Memory B cell (primary cell): ENCODE measurements at regions not wholly inside any gene's neighbourhood (a gene's known extent, or its start where the extent isn't known, plus 50 kb on each side); places are given as distances from the start of the nearest gene placed in this dataset.
"Not testable (repeated sequence)": the region's sequence is repeated elsewhere in the genome, so short reads cannot be mapped to it uniquely, and the experiment has no call there.

Experiments
- ATAC-seq: fragments of 150-1000 bp; cut with Tn5 transposase; 2 replicates; pipeline ENCODE4 v1.10.0; 2021; ENCODE audit warnings: low read depth, mild to moderate bottlenecking, moderate library complexity
- DNase-seq, 2 donors: peaks; one replicate each; pipeline ENCODE4 v3.0.0; 2022; ENCODE audit warnings: low spot score in 2 of 2
- H3K27ac Mint-ChIP-seq: one replicate; pipeline ENCODE4 v1.8.0; 2022; ENCODE audit warnings: mild to moderate bottlenecking, moderate library complexity, mixed read lengths
- H3K27me3 Mint-ChIP-seq: one replicate; pipeline ENCODE4 v1.8.0; 2022; ENCODE audit warnings: mixed read lengths
- H3K36me3 Mint-ChIP-seq: one replicate; pipeline ENCODE4 v1.8.0; 2022; ENCODE audit warnings: mild to moderate bottlenecking, mixed read lengths
- H3K4me1 Mint-ChIP-seq: one replicate; pipeline ENCODE4 v1.8.0; 2022; ENCODE audit warnings: mixed read lengths
- H3K4me3 Mint-ChIP-seq: one replicate; pipeline ENCODE4 v1.8.0; 2022; ENCODE audit warnings: mild to moderate bottlenecking, moderate library complexity, mixed read lengths
- H3K9me3 Mint-ChIP-seq: one replicate; pipeline ENCODE4 v1.8.0; 2022; ENCODE audit warnings: mixed read lengths

DNA sequence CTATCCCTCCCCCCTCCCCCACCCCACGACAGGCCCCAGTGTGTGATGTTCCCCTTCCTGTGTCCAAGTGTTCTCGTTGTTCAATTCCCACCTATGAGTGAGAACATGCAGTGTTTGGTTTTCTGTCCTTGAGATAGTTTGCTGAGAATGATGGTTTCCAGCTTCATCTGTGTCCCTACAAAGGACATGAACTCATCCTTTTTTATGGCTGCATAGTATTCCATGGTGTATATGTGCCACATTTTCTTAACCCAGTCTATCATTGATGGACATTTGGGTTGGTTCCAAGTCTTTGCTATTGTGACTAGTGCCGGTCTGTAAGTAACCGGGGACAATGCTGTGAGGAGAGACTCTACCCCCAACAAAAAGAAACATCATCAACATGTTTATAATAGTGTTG is 217.2 kb downstream of the SEC23IP start:
- ATAC-seq, H3K9me3 Mint-ChIP-seq, H3K4me1 Mint-ChIP-seq, H3K27ac Mint-ChIP-seq, H3K36me3 Mint-ChIP-seq, DNase-seq, H3K27me3 Mint-ChIP-seq, H3K4me3 Mint-ChIP-seq: not testable (repeated sequence)

DNA sequence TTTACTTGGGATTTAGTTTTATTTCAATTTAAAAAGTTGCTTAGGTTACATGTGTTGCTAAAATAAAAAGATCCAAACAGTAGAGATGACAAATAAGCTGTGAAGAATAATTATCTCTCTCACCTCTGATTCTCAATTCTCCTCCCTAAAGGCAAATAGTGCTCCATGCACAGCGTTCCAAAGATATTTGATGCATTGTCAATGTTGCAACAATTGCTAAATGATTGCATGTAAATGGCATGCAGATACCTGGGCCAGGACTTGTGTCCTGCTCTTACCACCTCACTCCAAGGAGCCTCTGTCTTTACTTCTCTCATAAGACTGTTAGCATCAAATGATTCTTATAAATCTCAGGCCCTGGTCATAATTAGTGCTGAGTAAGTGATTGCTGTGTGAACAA is 217.7 kb downstream of the SEC23IP start:
- H3K27ac Mint-ChIP-seq, result no peak overlapping the region
- no peaks in the 10 kb centered on the region for H3K9me3 Mint-ChIP-seq
- ATAC-seq (no peak), DNase-seq (no peak)
- H3K4me3 Mint-ChIP-seq, result no peak overlapping the region
- peaks cover 8% of the 10 kb centered on the region for H3K27me3 Mint-ChIP-seq
- H3K4me1 Mint-ChIP-seq, result no peaks in the 10 kb centered on the region
- H3K36me3 Mint-ChIP-seq, result no peaks in the 10 kb centered on the region

DNA sequence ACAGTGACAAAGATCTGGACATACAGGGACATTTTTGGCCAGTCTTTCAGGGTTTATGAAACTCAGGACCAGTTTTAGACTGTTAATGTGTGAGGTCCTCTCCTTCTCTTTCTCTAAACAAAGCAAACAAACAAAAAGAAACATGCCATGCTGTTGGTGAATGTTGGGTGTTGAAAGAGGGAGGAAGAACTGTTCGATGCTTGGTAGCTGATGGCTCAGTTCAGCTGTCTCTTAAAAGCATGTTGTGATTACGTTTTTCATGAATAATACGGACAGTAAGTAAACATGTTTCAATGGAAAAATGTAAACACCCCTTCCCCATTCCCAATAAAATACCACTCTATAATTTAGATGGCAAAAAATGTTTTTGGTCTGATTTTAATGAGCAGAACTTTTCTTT is 219.1 kb downstream of the SEC23IP start:
- H3K27me3 Mint-ChIP-seq, result peaks cover 8% of the 10 kb centered on the region
- no peaks in the 10 kb centered on the region for H3K36me3 Mint-ChIP-seq
- DNase-seq (no peak), ATAC-seq (no peak)
- no peaks in the 10 kb centered on the region for H3K9me3 Mint-ChIP-seq
- no peak overlapping the region for H3K4me3 Mint-ChIP-seq
- no peak overlapping the region for H3K27ac Mint-ChIP-seq
- no peaks in the 10 kb centered on the region for H3K4me1 Mint-ChIP-seq

DNA sequence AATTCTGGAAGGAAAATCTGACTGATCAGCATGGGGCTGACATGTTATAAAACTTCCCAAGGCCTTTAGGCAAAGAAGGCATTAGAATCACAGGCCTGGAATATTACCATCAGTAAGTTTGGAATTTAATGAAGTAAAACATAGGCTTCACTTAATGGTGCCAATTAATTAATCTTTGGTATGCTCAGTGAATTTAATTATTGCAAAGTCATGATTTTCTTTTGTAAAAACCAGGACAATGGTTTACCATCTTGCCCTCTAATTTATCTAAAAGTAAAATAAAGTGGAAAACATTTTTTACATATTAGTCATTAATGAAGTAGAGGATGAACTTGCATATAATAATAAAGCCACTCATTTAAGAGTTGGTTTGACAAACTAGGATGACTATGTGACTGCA is 220.3 kb downstream of the SEC23IP start:
- ATAC-seq (no peak), DNase-seq (no peak)
- Mint-ChIP-seq H3K36me3 (no peaks in the 10 kb centered on the region), H3K27ac (no peak overlapping the region), H3K4me3 (no peak overlapping the region), H3K4me1 (no peaks in the 10 kb centered on the region), H3K27me3 (peaks cover 8% of the 10 kb centered on the region), H3K9me3 (no peaks in the 10 kb centered on the region)

DNA sequence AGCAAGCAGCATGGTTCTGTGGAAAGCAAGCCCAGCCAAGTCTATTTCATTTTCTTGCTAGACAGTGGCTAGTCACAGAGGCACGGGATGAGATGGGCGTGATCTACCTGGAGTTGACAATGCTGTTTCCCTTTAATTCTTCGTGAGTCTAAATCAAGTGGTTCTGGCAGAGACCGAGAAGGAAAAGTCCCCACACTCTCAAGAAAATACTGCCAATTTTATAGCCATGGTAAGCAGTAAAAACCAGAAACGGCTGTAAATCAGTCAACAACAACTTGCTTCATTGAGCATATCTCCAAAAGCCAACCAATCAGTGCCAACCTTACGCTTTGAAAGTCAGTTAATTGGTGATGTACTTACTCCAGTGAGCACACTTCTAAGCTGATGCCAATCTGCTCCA is 223.4 kb downstream of the SEC23IP start:
- H3K4me1 Mint-ChIP-seq, result no peaks in the 10 kb centered on the region
- DNase-seq (no peak), ATAC-seq (no peak)
- no peak overlapping the region for H3K4me3 Mint-ChIP-seq
- H3K36me3 Mint-ChIP-seq, result no peaks in the 10 kb centered on the region
- H3K27me3 Mint-ChIP-seq, result peaks cover 11% of the 10 kb centered on the region
- no peak overlapping the region for H3K27ac Mint-ChIP-seq
- H3K9me3 Mint-ChIP-seq, result peaks cover 1% of the 10 kb centered on the region

DNA sequence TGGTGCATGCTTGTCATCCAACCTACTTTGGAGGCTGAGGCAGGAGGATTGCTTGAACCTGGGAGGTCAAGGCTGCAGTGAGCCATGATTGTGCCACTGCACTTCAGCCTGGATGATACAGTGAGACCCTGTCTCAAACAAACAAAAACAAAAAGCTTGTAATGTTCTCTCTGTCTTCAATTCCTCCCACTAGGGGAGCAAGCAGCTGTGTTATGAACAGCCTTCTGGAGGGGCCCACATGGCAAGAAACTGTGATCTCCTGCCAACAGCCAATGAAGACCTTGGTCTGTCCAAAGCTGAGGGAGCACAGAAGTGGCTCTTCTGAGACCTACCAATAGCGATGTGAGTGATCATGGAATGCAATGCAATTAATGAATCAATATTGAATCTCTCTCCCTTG is 229.2 kb downstream of the SEC23IP start:
- H3K4me1 Mint-ChIP-seq, result no peaks in the 10 kb centered on the region
- DNase-seq, result no peak
- ATAC-seq, result no peak
- H3K27ac Mint-ChIP-seq, result no peak overlapping the region
- H3K27me3 Mint-ChIP-seq, result peaks cover 6% of the 10 kb centered on the region
- H3K9me3 Mint-ChIP-seq, result peaks cover 4% of the 10 kb centered on the region
- no peaks in the 10 kb centered on the region for H3K36me3 Mint-ChIP-seq
- H3K4me3 Mint-ChIP-seq, result no peak overlapping the region

DNA sequence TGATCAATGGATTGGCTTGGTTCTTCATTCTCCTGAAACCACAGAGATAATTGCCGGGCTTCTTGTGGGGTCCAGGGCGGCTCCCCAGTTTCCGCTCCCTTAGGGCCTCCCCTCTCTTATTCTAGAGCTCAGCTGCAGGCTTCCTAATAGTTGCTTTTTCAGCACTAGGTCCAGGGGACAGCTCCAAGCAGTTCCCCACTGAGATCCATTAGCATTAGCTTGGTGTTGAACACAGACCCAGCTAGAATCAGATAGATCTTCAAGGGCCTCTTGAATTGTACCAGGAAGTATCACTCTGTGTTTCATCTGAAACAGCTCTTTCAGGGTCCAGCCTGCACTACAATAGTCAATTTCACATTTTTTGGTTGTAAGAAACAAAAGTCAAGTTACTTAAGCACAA is 238.7 kb downstream of the SEC23IP start:
- H3K27ac Mint-ChIP-seq, result no peak overlapping the region
- DNase-seq (no peak), ATAC-seq (no peak)
- peaks cover 10% of the 10 kb centered on the region for H3K27me3 Mint-ChIP-seq
- H3K36me3 Mint-ChIP-seq, result no peaks in the 10 kb centered on the region
- peaks cover 4% of the 10 kb centered on the region for H3K9me3 Mint-ChIP-seq
- no peaks in the 10 kb centered on the region for H3K4me1 Mint-ChIP-seq
- H3K4me3 Mint-ChIP-seq, result no peak overlapping the region

DNA sequence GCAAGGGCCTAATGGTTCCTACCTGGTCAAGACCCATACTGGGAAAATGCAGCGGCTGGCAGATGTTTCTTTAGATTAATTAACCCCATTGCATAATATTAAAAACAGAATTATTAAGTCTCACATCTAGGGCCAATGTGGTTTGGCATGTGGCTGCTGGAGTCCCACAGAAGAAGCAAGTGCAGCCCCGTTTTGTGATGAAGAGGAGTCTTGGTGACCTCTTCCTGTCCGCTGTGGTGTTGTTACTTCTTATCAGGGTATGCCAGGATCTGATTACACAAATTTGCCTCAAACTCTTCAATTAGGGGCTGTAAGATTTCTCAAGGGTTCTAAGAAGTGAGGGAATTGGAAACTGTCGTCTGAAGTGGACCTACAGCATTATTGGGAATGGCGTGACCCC is 240.3 kb downstream of the SEC23IP start:
- no peak for DNase-seq
- Mint-ChIP-seq H3K9me3 (peaks cover 1% of the 10 kb centered on the region), H3K4me3 (no peak overlapping the region), H3K27me3 (peaks cover 12% of the 10 kb centered on the region), H3K4me1 (no peaks in the 10 kb centered on the region), H3K27ac (no peak overlapping the region), H3K36me3 (no peaks in the 10 kb centered on the region)
- ATAC-seq, result no peak

DNA sequence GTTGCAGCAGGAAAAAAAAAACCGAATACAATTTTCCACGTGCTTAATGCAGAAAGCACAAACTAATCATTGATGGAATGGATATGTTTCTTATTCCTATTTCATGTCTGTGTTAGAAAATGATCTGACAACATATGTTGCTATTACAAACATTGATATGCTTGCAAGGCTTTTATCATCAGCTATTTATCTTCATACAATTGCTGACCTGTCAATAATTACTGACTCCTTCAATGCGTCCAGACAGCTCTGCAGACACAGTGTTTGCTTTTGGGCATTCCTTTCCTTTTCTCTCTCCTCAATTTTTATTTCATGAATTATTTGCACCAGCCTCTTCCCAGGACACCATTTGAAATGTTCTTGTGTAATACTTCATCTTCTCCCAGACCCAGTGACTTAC is 246.2 kb downstream of the SEC23IP start:
- no peaks in the 10 kb centered on the region for H3K36me3 Mint-ChIP-seq

DNA sequence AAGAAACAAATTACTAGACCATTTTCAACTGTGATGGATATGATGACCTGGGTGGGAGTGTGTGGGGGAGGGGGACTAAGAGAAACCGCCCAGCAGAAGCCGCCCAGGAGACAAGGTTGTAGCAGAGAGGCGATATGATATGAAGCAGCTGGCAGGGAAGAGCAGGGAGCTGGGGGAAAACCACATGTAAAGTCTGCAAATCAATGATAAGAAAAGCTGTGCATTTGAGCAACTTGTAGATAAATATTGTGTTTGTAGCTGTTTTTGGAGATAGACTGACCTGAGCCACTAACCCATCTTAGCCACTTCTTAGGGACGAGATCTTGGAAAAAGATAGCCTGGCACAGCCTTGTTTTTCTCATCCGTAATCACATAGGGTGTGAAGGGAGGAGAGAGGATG is 252.6 kb downstream of the SEC23IP start:
- no peak overlapping the region for H3K27ac Mint-ChIP-seq
- DNase-seq (no peak), ATAC-seq (no peak)
- H3K4me3 Mint-ChIP-seq, result no peak overlapping the region
- H3K4me1 Mint-ChIP-seq, result no peaks in the 10 kb centered on the region
- H3K27me3 Mint-ChIP-seq, result no peaks in the 10 kb centered on the region
- no peaks in the 10 kb centered on the region for H3K36me3 Mint-ChIP-seq
- H3K9me3 Mint-ChIP-seq, result no peaks in the 10 kb centered on the region

More for the DNA sequence above, 246.2 kb downstream of the SEC23IP start:
- no peak overlapping the region for H3K4me3 Mint-ChIP-seq
- DNase-seq (no peak), ATAC-seq (no peak)
- H3K27me3 Mint-ChIP-seq, result peaks cover 14% of the 10 kb centered on the region
- no peak overlapping the region for H3K27ac Mint-ChIP-seq
- H3K4me1 Mint-ChIP-seq, result no peaks in the 10 kb centered on the region
- no peaks in the 10 kb centered on the region for H3K9me3 Mint-ChIP-seq

DNA sequence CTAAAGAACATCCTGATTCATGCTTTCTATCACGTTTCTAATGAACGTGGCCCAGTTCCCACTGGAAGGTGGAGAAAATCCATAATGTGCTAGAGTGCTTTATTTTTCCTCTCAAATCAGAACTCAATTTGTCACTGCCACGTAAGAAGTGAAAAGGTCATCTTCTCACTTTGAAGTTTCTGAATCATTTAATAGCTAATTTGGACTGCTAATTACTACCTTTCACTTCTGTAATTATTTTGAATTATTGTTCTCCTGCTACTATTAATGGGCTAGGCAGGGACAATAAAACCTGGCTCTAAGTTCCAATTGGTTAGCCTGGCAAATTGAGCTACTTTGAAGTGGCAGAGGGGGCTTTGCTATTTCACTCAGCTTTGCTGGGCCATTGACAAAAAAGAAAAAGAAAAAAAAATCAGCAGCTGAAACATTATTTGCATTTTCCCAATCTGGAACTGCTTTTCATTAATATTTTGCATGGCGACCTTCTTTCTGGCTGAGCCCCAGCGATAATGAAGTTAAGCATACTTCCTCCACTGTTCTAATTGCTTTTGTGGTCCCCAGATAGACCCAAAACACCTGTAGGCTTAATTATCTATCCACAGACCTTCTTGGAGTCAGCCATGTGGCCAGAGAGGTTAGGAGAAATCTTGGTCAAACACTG is 264.2 kb downstream of the SEC23IP start:
- no peak overlapping the region for H3K4me3 Mint-ChIP-seq
- no peak for ATAC-seq
- no peak for DNase-seq
- no peak overlapping the region for H3K27ac Mint-ChIP-seq
- H3K9me3 Mint-ChIP-seq, result peaks cover 9% of the 10 kb centered on the region
- H3K36me3 Mint-ChIP-seq, result peaks cover 1% of the 10 kb centered on the region
- H3K4me1 Mint-ChIP-seq, result no peaks in the 10 kb centered on the region
- peaks cover 5% of the 10 kb centered on the region for H3K27me3 Mint-ChIP-seq

DNA sequence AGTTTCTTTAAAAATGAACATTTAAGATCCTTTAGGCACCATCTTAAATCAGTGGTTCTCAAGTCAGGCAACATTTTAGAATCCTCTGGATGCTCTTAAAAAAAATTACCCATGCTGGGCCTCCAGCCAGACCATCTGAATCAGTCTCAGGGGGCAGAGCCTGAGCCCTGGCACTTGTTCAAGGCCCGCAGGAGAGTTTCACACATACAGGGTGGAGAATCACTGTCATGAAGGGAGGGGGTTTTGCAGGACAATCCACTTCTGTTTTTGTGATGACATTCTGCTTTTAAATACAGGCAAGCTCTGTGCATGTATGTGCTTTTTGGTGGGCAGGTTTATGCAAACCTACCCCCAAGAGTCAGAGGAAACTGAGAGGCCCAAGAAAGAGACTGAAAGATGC is 268.6 kb downstream of the SEC23IP start:
- no peaks in the 10 kb centered on the region for H3K4me1 Mint-ChIP-seq
- no peak overlapping the region for H3K27ac Mint-ChIP-seq
- peaks cover 6% of the 10 kb centered on the region for H3K9me3 Mint-ChIP-seq
- DNase-seq (no peak), ATAC-seq (no peak)
- peaks cover 2% of the 10 kb centered on the region for H3K27me3 Mint-ChIP-seq
- no peaks in the 10 kb centered on the region for H3K36me3 Mint-ChIP-seq
- H3K4me3 Mint-ChIP-seq, result no peak overlapping the region

DNA sequence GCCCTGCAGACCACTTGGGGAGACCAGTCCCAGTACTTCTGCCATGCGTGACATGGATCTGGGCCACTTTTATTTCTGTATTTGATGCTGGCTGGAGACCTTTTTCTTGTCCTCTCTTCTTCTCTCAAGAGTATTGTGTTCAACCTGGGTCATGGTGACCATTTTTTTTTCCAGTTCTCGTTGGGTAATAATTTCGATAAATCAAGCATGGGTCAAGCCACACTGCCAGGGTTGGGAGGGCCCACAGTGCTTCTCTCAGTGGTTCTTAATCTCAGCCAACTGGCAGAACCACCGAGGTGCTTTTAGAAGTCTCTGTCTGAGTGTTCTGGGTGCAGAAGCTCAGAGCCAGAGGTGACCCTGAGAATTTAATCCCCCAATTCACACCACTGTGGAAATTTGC is 269.9 kb downstream of the SEC23IP start:
- Mint-ChIP-seq H3K4me1 (no peaks in the 10 kb centered on the region), H3K4me3 (no peak overlapping the region), H3K27ac (no peak overlapping the region), H3K27me3 (peaks cover 2% of the 10 kb centered on the region), H3K9me3 (peaks cover 6% of the 10 kb centered on the region), H3K36me3 (no peaks in the 10 kb centered on the region)
- no peak for DNase-seq
- ATAC-seq, result no peak

DNA sequence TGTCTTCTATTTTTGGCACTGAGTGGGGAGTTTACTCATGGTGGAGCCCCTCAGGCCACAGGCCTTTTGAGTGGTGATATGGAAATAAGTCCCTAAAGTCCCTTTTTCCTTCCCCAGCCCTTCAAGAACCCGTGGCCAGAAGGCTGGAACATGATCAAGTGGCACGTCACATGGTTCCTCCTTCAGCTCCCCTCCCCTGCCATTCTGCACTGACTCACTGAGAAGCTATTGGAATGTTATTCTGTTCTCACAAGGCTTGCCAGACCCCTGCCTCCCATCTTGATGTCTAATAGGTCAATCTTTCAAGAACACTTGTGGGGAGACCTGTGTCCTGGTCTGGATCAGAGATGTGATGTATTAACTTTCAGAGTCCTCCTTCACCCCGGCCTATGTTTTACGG is 279.8 kb downstream of the SEC23IP start:
- H3K4me3 Mint-ChIP-seq, result no peak overlapping the region
- peaks cover 3% of the 10 kb centered on the region for H3K27me3 Mint-ChIP-seq
- H3K36me3 Mint-ChIP-seq, result no peaks in the 10 kb centered on the region
- no peaks in the 10 kb centered on the region for H3K4me1 Mint-ChIP-seq
- H3K27ac Mint-ChIP-seq, result no peak overlapping the region
- DNase-seq, result no peak
- ATAC-seq, result no peak
- H3K9me3 Mint-ChIP-seq, result peaks cover 2% of the 10 kb centered on the region

DNA sequence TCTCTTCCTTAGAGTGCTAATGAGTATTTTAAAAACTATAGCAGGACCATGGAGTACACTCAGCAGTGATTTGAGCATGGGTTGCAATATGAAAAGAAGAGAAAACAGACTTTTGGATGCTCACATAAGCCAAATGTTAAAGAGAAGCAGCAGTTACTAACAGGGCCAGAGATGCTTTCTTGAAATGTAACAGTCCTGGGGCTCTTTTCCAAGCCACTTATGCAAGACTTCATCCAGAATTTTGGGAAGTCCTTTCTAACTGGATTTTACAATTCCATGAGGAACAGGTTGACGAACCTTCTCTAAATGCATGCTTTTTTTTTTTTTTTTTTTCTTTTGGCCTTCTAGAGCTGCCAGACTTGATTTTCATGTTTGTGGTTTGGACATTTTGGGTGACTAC is 282.0 kb downstream of the SEC23IP start:
- H3K9me3 Mint-ChIP-seq, result peaks cover 2% of the 10 kb centered on the region
- H3K27me3 Mint-ChIP-seq, result peaks cover 3% of the 10 kb centered on the region
- no peak overlapping the region for H3K4me3 Mint-ChIP-seq
- no peak overlapping the region for H3K27ac Mint-ChIP-seq
- no peak for DNase-seq
- H3K36me3 Mint-ChIP-seq, result no peaks in the 10 kb centered on the region
- no peaks in the 10 kb centered on the region for H3K4me1 Mint-ChIP-seq
- no peak for ATAC-seq
